GM12872 (cell line): ENCODE measurements at regions not wholly inside any gene's neighbourhood (a gene's known extent, or its start where the extent isn't known, plus 50 kb on each side); places are given as distances from the start of the nearest gene placed in this dataset.

Experiments
- TF ChIP-seq, protein P1 (sequence below): IDR thresholded peaks from 3 replicates; pipeline ENCODE4 v1.5.1; 2011; ENCODE audit warnings: low read depth, mild to moderate bottlenecking, low read length, moderate library complexity; ENCODE audit not compliant: insufficient read depth

GRCh38 chr14:22456421-22456820 is 132.6 kb downstream of the DAD1 start:
- TF ChIP-seq, protein P1, sequence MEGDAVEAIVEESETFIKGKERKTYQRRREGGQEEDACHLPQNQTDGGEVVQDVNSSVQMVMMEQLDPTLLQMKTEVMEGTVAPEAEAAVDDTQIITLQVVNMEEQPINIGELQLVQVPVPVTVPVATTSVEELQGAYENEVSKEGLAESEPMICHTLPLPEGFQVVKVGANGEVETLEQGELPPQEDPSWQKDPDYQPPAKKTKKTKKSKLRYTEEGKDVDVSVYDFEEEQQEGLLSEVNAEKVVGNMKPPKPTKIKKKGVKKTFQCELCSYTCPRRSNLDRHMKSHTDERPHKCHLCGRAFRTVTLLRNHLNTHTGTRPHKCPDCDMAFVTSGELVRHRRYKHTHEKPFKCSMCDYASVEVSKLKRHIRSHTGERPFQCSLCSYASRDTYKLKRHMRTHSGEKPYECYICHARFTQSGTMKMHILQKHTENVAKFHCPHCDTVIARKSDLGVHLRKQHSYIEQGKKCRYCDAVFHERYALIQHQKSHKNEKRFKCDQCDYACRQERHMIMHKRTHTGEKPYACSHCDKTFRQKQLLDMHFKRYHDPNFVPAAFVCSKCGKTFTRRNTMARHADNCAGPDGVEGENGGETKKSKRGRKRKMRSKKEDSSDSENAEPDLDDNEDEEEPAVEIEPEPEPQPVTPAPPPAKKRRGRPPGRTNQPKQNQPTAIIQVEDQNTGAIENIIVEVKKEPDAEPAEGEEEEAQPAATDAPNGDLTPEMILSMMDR: no peak

GRCh38 chr14:22452330-22452729 is 136.7 kb downstream of the DAD1 start:
- TF ChIP-seq, protein P1: no peak

- TF ChIP-seq, protein P1: no peak
Measured at GRCh38 chr14:22450266-22450665, 138.8 kb downstream of the DAD1 start.

DNA sequence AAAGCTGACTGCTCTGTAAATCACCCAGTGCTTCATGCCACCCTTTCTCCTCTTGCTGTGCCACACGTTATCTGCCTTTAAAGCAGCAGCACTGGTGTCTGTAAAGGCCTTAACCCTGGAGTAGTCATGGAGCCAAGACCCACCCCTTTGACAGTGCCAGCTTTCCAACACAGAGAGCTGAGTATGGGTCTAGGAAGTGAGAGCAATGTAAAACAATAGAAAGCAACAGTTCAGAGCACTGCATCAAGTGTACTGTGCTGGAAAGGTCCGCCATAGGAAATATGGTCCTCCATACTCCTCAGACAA is 139.5 kb downstream of the DAD1 start:
- TF ChIP-seq, protein P1: no peak

- TF ChIP-seq, protein P1: no peak
Measured at GRCh38 chr14:22448905-22449599, 140.0 kb downstream of the DAD1 start.

DNA sequence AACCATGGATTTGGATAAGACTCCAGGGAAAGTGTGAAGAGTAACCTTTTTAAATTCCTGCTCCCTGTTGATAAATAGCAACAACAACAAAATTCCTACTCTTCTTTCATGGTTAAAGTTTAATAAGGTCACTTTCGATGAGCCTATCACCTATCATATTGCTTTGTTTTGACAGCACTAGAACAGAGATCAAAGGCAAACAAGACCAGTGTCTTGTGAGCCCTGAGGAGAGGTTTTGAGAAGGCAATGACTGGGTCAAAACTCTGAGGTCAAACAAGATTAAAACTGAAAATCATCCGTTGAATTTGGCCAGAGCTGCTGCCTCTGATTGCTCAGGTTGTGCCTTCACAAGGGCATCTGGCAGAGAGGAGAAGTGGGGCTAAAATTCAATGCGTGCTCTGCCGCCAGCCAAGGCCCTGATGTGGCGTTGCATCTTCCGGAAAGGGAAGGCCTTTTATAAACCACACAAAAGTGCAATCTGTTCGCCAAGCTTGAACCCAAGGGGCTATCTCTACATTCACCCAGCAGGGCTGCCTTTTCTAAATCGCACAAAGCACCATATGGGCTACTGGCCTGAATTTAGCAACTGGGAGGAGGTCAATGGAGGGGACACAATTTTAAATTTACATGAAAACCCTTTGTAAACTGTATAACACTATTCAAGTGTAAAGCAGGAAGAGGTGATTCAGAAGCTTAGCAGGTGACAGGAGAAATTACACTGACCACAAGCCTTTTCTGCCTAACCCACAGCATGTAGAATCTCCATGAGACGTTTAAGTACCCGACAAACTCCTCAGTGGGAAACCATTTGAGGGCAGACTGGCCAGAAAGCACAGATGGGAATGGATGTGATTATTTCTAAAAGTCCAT is 140.8 kb downstream of the DAD1 start:
- TF ChIP-seq, protein P1: no peak

- TF ChIP-seq, protein P1: no peak
Measured at GRCh38 chr14:22438742-22439141, 150.3 kb downstream of the DAD1 start.
